Activated CD8-positive, alpha-beta T cell treated with anti-CD3 and anti-CD28 coated beads for 36 hours (primary cell): ENCODE measurements at regions not wholly inside any gene's neighbourhood (a gene's known extent, or its start where the extent isn't known, plus 50 kb on each side); places are given as distances from the start of the nearest gene placed in this dataset.

Experiments used
- ATAC-seq: fragments of 200-7000 bp; cut with Tn5 transposase; one replicate; pipeline ENCODE4 v1.10.0; 2021; ENCODE audit warnings: mild to moderate bottlenecking, moderate library complexity
- CTCF ChIA-PET: fragments of 350-600 bp; sonication (Branson Sonifier 250); formaldehyde crosslinking; loops from one replicate; lab custom pipeline; 2021; ENCODE audit warnings: antibody characterized with exemption; lab: Charles Lee
- POLR2A ChIA-PET: fragments of 350-600 bp; sonication (Branson Sonifier 250); formaldehyde crosslinking; loops from one replicate; lab custom pipeline; 2021; ENCODE audit warnings: antibody characterized with exemption; lab: Charles Lee
- DNase-seq: peaks from one replicate; pipeline ENCODE4 v3.0.0-alpha.2; 2020
- H3K27ac Mint-ChIP-seq: one replicate; pipeline ENCODE4 v1.8.0; 2021; ENCODE audit warnings: mild to moderate bottlenecking, mixed read lengths
- H3K27me3 Mint-ChIP-seq: one replicate; pipeline ENCODE4 v1.8.0; 2021; ENCODE audit warnings: mixed read lengths
- H3K36me3 Mint-ChIP-seq: one replicate; pipeline ENCODE4 v1.8.0; 2021; ENCODE audit warnings: low read depth, mixed read lengths
- H3K4me1 Mint-ChIP-seq: one replicate; pipeline ENCODE4 v1.8.0; 2021; ENCODE audit warnings: low read depth, mixed read lengths
- H3K4me3 Mint-ChIP-seq: one replicate; pipeline ENCODE4 v1.8.0; 2021; ENCODE audit warnings: mild to moderate bottlenecking, moderate library complexity, mixed read lengths
- H3K9me3 Mint-ChIP-seq: one replicate; pipeline ENCODE4 v1.8.0; 2021; ENCODE audit warnings: mixed read lengths
- CTCF ChIP-seq: fragments of 200-600 bp; IDR thresholded peaks from one replicate; pipeline ENCODE4 v1.8.0; 2022; ENCODE audit warnings: antibody characterized with exemption, mild to moderate bottlenecking
- intact Hi-C: fragments of 100-400 bp; cut with micrococcal nuclease; formaldehyde crosslinking; loops from one replicate; pipeline ENCODE4 v1.10.0; 2022

DNA sequence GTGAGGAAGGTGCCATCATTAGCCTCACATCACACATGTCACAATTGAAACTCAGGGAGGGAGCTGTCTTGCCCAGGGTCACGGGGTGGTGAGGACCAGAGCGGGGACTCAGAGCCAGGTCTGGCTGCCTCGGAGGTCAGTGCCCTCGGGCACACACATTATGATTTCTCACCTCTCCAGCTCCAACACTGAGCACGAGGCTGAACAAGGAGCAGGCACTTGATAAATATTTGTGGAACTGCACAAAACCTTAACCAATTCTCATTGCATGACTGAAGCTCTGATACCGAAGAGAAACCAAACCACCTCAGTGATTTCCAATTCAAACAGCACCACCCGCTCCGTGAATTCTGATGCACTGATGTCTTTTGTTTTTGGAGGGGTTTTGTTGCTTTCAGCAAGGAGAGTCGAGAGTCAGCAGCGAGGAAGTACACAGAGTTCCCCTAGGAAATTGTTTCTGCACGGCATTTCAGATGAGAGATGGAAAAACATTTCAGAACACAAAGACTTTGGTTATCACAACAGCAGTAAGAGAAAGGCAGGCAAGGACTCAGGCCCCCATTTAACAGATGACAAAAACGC is 55.3 kb upstream of the ZMIZ1 start:
- H3K36me3 Mint-ChIP-seq, result no peaks in the 10 kb centered on the region
- POLR2A ChIA-PET, result no interaction called here
- no peaks in the 10 kb centered on the region for H3K27me3 Mint-ChIP-seq
- H3K9me3 Mint-ChIP-seq, result peaks cover 6% of the 10 kb centered on the region
- CTCF ChIA-PET, result no interaction called here
- H3K4me1 Mint-ChIP-seq, result no peaks in the 10 kb centered on the region
- H3K27ac Mint-ChIP-seq, result no peak overlapping the region
- intact Hi-C loops, result no loop called here
- ATAC-seq (no peak), DNase-seq (no peak)
- H3K4me3 Mint-ChIP-seq, result no peak overlapping the region
- TF ChIP-seq CTCF, result no peak

DNA sequence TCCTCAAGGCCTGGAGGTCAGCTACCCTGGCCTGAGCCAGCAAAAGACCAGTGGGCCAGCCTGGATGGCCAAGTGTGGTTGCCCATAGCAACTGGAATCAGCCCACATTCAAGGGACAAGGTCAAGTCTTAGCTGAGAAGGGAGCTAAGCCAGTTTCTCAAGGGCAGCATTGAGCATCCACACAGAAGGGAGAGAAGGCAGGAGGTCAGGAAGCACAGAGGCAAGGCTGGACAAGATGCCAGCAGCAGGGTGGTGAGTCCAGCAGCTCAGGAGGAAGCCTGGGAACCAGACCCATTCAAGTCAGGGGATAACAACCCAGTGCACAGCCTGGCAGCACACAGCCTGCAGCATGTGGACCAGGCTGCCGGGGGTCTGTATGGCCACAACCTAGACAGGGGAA is 54.0 kb upstream of the ZMIZ1 start:
- Mint-ChIP-seq H3K9me3 (peaks cover 6% of the 10 kb centered on the region), H3K4me1 (no peaks in the 10 kb centered on the region), H3K27me3 (no peaks in the 10 kb centered on the region), H3K36me3 (no peaks in the 10 kb centered on the region), H3K4me3 (no peak overlapping the region), H3K27ac (no peak overlapping the region)
- DNase-seq (no peak), ATAC-seq (no peak)
- TF ChIP-seq CTCF, result no peak
- intact Hi-C loops, result no loop called here
- POLR2A ChIA-PET, result interaction anchor here (0.8 to 1.0 kb wide), 2 partner anchors 12 to 13 kb away, joined by 3 read pairs; no protein-coding TSS in a partner anchor
- CTCF ChIA-PET, result no interaction called here

DNA sequence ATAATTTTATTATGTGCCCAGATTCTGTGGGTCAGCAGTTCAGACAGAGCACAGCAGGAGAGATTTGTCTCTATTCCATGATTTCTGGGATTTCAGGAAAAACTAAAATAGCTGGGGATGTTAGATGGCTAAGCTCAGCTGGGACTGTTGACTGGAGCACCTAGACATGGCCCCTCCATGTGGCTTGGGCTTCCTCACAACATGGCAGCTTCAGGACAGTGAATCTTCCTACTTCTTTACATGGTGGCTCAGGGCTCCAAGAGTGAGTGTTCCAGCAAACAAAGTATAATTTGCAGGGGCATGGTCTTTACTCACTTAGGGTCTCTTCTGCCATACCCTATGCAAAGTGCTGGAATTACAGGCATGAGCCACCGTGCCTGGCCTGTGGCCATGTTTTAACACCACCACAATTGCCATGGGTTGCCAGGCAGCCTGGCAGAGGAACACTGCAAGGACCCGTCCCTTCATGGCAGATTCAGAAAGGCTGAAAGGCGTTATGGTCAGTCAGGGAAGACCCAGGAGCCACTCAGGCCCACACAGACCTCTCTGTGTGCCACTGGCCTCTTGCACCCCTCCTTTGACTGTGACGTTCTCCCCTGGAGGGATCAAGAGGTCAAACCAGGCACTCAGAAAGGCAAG is 50.8 kb upstream of the ZMIZ1 start:
- intact Hi-C loops, result no loop called here
- no peaks in the 10 kb centered on the region for H3K36me3 Mint-ChIP-seq
- peaks cover 6% of the 10 kb centered on the region for H3K9me3 Mint-ChIP-seq
- no peaks in the 10 kb centered on the region for H3K4me1 Mint-ChIP-seq
- H3K4me3 Mint-ChIP-seq, result no peak overlapping the region
- no peaks in the 10 kb centered on the region for H3K27me3 Mint-ChIP-seq
- TF ChIP-seq CTCF, result no peak
- POLR2A ChIA-PET, result interaction anchor here (1.6 kb wide), 1 partner anchor 12 kb away, joined by 3 read pairs; no protein-coding TSS in a partner anchor
- CTCF ChIA-PET, result interaction anchor here (1.1 kb wide), 1 partner anchor 44 kb away, joined by 3 read pairs; no protein-coding TSS in a partner anchor
- DNase-seq (no peak), ATAC-seq (no peak)
- H3K27ac Mint-ChIP-seq, result no peak overlapping the region

DNA sequence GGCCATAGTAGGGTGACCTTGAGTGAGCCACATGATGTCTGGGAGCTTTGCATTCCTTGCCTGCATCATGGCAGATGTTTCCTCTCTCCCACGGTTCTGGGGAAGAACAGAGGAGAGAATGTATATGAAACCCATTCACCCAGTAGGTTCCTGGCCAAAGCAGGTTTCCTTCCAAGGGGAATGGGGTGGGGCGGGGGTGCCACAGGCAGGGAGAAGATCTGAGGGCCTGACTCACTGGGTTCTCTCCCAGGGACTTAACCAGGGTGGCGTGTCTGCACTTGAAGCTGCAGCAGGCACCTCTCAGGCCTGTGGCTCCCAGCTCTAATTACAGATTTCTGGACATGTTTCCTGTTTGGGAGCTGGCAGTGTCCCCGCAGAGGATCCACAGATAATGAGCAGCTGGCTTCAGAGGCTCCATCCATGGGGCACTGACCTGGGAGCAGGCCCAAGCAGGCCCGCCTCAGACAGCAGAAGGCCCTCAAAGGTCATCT is 50.2 kb upstream of the ZMIZ1 start:
- DNase-seq (no peak), ATAC-seq (no peak)
- Mint-ChIP-seq H3K4me3 (no peak overlapping the region), H3K36me3 (no peaks in the 10 kb centered on the region), H3K4me1 (peaks cover 2% of the 10 kb centered on the region), H3K27me3 (no peaks in the 10 kb centered on the region), H3K9me3 (peaks cover 6% of the 10 kb centered on the region), H3K27ac (no peak overlapping the region)
- no peak for TF ChIP-seq CTCF
- ChIA-PET POLR2A (interaction anchor here (1.6 kb wide), 1 partner anchor 13 kb away, joined by 3 read pairs; no protein-coding TSS in a partner anchor), CTCF (interaction anchor here (1.1 kb wide), 1 partner anchor 44 kb away, joined by 3 read pairs; no protein-coding TSS in a partner anchor)
- intact Hi-C loops, result no loop called here
